Activated CD4-positive, alpha-beta T cell treated with anti-CD3 and anti-CD28 coated beads, Interleukin-10, Interleukin-2, amounts not matched to agents 100 ng/mL and 50 ng/mL, durations not matched to agents 16 hours and 8 hours (primary cell): ENCODE measurements at regions not wholly inside any gene's neighbourhood (a gene's known extent, or its start where the extent isn't known, plus 50 kb on each side); places are given as distances from the start of the nearest gene placed in this dataset.

Experiments used
- DNase-seq: peaks from one replicate; pipeline ENCODE4 v3.0.0-alpha.2; 2020

DNA sequence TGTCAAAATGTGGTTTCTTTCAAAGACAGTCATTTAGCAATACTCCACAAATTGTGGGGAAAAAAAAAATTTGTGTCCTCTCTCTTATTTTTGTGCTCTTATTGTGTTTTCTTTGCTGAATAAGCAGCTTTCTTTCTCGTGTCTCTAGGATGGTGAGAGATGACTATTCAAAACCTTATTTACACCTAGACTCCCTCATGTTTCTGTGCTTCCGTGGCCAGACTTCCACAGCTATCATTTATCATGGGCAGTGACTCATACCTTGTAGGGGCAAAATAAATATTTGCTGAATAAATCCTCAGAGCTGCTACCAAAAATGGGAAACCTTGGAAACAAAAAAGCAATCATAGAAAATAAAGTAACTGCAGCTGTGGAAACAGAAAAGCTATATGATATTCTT, 204.9 kb upstream of the MIR17HG start:
- no peak for DNase-seq

DNA sequence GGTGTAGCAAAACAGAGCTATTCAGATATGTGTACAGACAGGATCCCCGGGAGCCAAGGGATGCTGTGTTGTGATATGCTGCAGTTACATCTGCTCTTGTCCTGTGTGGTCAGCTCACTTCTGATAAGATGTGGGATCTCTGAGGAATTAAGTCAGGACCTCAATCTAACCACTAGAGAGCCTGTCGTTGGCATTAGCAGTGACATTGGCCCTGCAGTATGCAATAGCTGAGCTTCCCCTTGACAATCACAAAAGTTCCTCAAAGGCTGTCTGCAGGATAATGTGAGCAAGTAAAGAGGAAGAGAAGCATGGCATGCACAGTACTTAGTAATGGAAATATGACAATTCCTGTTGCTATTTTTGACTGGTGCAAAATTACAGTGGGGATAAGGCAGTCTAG, 203.4 kb upstream of the MIR17HG start:
- no peak for DNase-seq

DNA sequence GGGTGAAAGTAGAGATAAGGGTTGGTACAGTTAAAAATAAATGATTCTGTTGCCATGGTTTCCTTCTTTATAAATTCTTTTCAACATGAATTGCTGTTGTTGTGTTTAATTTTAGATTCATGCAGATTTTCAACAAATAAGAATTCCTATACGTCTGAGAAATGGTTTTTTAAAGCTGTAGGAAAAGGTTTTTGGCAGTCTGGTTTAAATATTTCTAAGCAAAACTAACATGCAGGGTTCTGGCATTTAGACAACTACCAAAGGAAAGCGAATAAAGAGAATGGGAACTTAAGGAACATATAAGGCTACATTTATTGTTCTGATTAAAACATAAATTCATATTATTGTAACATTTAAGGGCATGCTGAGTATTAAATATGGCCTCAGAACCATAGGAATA, 203.0 kb upstream of the MIR17HG start:
- DNase-seq: no peak

DNA sequence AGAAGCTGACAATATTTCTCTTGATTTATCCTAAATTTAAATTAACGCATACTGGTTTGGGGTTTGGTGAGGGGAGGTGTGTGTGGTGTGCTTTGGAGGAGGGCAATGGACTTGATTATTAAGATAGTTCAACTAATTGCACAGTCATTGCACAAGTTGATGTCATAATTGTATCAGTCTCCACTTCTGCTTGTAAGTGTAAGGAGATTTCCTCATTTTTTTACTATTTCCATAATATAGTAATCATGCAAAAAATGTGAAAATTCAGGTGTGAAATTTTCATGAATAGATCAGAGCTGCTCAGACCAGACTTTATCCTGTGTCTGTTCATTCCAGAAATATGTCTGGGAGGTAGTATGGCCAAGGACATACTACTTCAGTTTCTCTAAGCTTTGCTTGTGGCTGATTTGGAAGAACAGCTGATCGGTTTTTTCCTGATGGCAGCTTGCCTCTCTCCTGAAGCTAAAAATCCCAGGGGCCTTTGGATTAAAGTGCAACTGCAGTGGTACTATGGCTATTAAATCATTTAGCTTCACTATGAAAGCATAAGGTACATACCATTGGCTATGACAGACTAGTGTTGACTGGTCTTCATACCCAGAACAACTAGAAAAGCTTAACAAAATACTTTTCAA, 201.8 kb upstream of the MIR17HG start:
- DNase-seq: no peak

DNA sequence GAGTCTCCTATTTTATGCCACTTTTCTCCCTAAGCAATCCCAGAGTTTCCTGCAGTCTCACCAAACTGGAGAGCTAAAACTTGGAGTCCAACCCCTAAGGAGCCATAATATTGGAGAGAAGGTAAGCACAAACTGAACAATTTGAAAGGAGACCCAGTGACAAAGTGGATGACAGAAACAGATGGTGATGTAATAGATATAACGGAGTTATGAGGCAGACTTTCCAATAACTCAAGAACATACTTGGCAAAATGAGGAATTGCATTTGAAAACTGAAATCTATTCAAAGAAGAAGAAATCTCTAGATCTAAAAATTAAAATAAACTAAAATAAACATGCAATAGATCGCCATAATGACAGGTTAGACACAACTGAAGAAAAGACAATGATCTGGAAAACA, 200.9 kb upstream of the MIR17HG start:
- no peak for DNase-seq

DNA sequence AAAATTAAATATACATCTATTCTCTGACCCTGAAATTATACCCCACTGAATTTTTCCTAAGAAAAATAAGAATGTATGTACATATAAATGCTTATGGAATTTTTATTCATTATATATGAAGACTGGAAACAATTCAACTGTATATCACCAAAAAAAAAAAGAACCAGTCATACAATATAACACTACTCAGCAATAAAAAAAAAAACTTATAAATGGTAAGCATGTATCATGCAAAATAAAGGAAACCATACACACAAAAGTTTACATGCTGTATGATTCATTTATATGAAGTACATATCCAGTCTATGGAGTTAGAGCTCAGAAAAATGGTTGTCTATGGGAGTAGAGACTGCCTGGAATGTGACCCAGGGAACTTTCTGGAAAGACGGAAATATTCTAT, 199.4 kb upstream of the MIR17HG start:
- no peak for DNase-seq

DNA sequence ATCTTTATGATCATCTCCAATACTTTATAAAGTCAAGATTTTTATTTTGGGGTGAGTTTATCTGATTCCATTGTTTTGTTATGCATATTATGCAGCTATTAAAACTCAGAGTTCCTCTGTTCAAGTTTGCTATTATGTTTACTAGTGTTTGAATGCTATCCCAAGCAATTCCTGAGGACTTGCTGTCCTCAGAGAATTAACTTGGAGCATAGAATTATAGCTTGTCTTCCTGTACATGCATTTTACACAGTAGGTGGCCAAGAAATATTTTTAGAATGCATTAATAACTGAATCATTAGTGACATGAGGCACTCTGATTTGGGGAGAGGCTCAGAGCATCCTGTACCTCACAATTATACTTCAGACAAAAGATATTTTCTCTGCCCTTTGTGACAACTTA, 195.6 kb upstream of the MIR17HG start:
- DNase-seq: no peak

DNA sequence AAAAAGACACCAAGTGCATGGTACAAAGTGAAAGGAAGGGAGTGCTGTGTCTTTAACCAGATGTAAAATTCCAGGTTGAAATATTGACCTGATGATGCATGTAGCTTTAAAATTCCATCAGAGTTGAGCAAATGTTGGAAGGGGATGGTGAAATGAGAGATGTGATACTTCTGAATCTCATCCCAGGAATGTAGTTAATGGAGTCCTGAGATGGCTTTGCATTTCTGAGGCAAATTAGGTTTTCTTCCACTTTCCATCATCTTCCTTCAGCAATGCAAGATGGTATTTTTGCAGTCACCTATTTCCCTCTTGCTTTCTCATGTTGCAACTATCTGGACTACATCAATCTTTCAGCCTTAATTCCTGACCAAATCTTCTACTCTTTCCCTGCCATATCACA, 194.1 kb upstream of the MIR17HG start:
- no peak for DNase-seq

DNA sequence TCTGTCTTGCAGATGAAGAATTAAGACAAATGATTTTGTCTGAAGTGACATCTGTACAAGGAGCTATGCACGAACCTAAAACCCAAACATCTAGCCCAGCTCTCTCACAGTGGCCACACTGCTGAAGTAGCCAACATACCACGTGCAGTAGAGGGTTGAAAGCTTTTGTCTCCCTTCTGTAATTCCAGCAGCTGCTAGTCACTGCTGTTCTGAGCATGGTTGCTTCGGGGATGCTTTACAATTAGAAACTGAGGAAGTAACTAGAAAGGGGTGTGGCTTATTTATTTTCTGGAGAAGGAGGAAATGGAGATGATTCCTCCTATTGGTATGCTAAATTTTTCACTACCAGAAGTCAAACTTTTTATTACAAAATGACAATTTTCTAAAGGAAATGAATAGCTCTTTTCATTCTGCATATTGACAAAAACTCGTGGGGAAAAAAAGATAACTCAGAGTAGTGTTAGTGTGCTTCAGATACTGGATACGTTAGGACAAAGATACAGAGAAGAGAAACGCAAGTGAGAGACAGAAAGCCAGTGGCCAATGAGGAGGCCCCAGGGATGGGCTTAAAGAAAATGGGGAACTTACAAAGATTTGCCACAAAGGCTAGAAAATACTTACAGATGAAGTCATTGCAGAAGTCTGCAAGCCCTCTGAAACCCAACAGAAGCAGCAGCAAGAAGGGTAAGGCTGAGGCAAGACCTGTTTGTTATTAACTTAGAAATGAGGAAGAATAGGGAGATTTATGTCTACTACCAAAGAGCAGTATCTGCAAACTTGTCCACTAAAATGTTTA, 192.7 kb upstream of the MIR17HG start:
- no peak for DNase-seq

DNA sequence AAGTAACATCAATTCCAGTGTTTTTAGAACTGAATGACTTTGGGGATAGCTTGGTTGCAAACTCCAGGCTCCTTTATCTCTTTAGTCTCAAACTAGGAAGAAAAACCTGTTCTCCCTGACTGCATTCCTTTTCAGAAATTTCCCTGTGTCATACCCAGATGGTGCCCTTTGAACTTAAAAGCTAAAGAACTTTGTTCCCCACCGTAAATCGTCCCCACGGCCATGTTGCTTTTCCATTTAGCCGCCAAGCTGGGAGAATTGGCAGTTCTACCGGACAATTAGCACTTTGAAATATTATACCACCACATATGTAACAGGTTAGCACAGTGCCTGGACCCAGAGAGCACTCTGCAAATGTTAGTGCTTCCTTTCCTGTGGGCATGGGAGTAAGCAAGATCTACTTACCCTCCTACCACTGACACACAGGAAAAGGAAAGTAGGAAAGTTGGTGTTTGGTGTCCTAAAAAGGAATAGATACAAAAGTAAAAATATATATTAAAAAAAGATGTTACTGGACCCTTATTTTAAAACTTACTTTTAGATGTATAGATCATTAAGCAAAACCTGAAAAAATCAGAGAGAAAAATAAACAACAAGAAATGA, 191.9 kb upstream of the MIR17HG start:
- DNase-seq: no peak

DNA sequence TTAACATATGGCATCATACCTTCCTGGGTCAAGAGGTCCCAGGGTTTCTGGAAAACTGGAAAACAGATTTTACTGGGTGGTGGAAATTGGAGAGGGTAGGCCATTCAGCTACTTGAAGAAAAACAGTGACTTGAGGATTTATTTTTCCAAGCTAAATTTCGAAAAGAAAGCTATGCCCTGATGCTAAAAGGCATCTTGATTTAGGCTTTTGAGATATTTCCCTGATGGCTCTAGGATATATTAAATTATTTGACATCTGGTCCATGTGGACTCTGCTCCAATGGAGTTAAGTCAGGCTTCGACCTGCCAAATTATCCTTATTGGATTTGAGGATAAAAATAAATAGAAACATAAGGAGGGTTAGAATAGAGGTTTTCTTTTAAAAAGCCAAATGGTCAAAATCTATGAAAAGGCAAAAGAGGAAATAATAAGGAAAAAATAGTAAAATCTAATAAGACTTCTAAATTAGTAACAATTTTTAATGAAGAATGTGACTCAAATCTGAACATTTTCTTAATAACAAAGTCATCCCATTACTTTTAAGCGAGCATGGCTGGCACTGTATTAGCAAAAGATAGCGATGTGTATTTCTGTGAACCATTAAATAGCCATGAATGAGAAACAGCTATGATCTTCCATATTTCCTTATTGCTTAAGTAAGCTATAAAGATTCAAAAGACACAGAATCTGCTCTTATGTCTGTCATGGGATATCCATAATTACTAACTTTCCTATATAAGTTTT, 190.0 kb upstream of the MIR17HG start:
- DNase-seq: no peak

DNA sequence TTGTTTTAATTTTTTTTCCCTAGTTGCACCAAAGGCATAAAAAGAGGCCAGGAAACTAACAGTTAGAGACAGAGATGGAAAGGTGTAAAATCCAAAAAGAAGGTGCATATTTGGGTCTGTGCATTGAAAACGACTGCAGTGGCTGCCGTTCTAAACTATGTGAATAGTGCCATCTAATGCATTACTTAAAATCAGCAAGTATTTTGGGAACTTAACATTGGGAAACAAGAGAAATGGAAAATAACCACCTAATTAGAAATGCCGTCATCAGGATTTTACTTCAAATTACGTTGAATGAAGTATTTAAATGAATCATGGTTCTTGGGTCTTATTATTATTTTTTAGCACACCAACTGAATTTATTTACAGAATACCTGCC, 189.5 kb upstream of the MIR17HG start:
- DNase-seq: no peak

DNA sequence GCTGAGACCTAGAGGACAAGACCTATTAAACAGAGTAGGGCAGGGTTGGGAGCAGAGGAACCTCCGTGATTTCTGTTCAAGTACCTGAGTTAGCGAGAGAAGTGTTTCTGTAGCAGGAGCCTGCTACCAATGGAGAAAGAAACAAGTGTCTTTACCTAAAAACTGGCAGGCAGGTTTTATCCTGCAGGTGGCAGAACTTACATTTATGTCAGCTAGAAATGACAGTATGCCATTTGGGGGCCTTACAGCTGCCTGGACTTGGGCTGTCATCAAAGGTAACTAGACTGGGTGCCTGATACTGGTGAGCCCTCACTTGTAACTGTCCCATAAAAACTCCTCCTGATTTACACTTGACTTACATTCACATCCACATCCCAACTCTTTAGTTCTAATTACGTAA, 185.3 kb upstream of the MIR17HG start:
- DNase-seq: no peak

DNA sequence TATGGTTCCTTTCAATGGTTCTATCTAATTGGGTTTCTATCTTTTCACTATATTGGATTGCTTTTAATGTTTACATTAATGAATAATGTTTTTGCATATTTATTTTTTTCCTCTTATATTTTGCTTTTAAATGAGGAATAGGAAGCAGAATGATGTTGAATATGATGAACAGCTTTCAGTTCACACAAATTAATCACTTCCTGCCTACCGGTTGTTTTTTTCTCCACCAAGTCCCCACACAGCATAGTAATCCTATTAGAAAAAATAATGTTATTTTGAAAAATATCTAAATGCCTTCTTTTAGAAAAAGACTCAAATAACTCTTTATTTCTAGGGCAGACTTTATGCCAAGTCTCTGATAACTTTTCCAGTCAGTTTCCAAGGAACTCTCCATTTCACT, 184.9 kb upstream of the MIR17HG start:
- DNase-seq: no peak

DNA sequence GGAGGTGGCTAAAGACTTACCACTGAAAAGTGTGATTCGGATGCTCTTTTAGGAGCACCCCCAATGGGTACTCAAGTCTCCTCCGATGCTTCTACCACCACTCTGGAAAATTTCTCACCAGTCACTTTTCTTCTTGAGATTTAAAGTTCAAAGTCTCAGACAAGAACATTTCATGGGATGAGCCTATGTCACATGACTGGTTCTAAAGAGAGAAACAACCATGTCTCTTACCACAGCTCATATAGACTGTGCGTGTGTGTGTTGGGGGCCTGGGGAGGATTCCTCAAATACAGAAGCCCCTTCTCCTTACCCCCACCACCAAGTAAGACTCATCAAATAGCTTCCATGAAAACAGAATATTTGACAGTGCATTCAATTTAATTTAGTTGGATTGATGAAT, 181.7 kb upstream of the MIR17HG start:
- no peak for DNase-seq

DNA sequence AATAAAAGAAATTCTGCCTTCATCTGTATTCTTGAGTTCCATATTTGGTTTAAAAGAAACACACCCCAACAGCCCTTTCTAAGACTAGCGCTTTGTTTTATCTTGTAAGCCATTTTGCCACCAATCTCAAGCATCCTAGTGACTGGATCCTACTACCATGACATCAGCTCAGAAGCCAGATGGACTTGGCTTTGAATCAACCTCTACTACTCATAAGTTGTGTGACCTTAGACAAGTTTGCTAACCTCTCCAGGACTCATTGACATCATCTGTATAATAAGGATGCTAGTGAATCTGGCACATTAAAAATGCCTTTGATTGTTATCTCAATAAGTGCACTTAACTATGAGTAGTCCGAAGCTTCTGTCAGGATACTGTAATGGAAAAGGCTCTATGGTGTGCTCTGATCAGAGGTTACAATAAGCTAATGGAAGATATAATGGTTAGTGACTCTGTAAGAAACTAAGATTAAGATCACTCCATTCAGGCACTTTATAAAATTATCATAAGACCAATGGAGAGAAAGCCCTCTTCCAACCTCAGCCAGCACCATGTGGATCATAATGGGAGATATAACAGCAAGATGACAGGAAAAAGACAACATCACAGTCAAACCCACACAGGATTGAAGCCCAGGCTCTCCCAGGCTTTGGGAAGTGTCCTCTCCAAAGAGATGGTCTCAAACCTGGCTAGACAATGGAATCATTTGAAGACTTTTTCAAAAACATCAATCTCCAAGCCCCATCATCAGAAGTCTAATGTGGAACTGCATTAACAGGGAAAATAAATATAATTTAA, 180.6 kb upstream of the MIR17HG start:
- DNase-seq: no peak

DNA sequence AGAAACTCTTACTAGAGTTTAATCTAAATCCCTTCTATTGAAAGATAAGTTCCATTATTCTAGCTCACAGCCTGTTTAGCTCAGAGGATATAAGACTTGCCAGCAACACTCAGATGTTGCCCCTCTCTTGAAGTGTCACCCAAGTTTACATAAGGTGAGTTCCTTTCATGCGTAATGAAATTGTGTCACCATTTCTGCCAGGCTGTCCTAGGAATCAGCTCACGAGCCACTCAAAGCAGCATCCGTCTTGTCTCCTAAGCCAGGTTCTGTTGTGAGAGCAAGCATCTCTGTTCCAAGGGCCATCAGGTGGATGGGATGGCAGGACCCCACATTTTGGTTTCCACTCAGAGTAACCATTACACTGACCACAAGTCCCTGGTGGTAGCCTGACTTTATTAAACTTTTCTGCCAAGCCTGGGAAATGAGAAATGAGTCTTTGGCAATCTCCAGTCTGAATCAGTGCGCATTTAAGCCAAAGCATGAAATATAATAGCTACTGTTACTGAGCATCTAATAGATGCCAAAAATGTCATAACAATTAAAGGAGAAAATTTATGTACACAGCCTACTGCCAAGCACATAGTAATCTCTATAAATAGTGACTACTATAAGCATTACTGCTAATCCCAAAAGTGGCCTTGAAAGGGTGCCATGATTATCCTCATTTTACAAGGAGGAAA, 179.6 kb upstream of the MIR17HG start:
- DNase-seq: no peak

DNA sequence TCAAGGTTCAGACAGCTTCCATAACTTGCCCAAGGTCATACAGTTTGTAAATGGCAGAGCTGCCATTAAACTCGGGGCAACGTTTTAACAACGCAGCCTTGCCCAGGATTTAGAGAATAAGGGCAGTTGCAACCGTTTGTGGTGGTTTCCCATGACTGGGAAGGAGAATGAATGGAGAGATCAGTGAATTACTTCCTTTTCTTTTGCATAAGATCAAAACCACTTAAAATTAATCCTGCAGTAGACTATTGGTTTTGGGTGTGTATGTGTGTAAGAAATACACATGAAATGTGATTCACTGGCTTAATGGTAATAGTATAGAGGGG, 179.1 kb upstream of the MIR17HG start:
- no peak for DNase-seq

DNA sequence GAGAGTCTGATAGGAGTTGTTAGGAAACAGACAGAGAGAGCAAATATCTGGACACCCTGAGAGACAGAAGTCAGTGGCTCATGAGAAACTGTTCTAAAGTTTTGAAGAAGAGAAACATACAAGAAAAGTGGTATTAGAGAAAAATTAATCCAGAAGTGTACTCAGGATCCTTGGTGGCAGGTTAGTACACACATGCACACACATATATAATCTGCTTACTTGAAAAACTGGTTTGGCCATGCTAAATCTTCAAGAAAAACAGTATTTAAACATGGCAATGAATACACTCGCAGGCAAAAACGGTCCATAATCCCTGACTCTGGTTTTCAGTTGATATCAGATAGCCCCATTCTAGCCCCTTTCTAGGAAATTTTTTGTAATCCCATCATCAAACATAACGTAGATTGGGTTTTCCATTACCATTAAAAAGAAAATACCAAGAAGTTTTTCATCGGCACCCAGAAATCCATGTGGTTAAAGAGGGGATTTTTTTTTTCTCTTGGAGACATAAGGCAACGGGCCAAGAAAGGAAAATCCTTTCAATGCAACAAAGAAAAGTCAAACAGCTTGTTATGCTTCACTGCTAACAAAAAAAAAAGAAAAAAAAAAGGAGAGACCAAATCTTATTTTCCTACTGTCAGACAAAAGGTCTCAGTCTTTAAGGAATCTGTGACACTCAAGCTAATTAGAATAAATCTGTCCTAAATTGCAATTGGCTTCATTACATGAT, 178.0 kb upstream of the MIR17HG start:
- DNase-seq: no peak

DNA sequence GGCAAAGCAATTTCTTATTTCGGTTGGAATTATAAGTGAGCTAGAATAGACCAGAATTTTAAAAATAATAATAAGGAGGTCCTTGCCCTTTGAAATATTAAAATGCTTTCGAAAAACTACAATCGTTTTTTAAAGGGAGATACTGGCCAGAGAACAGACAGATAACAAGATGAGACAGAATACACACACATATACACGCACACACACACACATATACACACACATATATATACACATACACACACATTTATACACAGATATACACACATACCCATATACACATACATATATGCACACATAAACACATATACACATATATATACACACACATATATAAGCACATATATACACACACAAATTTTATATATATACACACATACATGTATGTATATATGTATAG, 175.3 kb upstream of the MIR17HG start:
- DNase-seq: no peak

DNA sequence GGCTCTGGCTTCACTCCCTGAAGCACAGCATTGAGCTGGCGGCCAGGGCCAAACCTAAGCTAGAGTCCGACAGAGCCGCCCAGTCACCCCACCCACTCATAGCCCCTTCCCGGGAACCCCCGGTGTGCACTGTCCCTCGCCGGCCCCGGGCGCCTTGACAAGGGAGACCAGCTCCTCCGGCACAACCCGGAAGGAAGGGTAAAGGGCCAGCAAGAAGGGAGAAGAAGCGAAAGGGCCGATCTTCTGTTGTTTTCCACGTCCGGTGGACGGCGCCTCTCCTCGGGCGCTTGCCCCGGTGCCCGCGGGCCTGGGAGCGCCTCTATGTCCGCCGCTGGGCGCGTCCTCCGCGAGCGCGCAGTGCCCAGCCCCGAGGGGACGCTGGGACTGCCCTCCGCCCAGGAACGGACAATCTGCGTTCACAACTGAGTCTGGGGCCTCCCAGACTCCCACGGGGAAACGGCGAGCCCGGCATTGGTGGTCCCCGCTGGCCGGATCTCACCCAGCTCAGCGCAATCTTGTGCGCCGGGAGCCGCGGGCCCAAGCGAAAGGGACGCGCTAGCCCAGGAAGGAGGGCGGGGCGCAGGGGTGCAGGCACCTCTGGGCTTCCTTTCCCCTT, 172.5 kb upstream of the MIR17HG start:
- DNase-seq: no peak
